ENCODE measurements at regions not wholly inside any gene's neighbourhood (a gene's known extent, or its start where the extent isn't known, plus 50 kb on each side); places are given as distances from the start of the nearest gene placed in this dataset.

GRCh38 chr2:8098476-8099266 lies 583.2 kb upstream of the ID2 start:
- H3K27ac ChIP-seq = no peak overlapping the region
- H3K4me1 ChIP-seq (ENCODE audit: control insufficient read depth in 1 of 2, insufficient read depth in 1 of 2, low read depth in 1 of 2, low read length in 1 of 2) = no peaks in the 10 kb centered on the region
- no peaks in the 10 kb centered on the region for H3K36me3 ChIP-seq
- no peak overlapping the region for H3K4me3 ChIP-seq (ENCODE audit: low read depth in 1 of 2, low read length in 1 of 2)
- no peaks in the 10 kb centered on the region for H3K27me3 ChIP-seq
- TF ChIP-seq, protein P1, sequence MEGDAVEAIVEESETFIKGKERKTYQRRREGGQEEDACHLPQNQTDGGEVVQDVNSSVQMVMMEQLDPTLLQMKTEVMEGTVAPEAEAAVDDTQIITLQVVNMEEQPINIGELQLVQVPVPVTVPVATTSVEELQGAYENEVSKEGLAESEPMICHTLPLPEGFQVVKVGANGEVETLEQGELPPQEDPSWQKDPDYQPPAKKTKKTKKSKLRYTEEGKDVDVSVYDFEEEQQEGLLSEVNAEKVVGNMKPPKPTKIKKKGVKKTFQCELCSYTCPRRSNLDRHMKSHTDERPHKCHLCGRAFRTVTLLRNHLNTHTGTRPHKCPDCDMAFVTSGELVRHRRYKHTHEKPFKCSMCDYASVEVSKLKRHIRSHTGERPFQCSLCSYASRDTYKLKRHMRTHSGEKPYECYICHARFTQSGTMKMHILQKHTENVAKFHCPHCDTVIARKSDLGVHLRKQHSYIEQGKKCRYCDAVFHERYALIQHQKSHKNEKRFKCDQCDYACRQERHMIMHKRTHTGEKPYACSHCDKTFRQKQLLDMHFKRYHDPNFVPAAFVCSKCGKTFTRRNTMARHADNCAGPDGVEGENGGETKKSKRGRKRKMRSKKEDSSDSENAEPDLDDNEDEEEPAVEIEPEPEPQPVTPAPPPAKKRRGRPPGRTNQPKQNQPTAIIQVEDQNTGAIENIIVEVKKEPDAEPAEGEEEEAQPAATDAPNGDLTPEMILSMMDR (IDR thresholded peaks at IDR 0.05) = no peak
- H3K9me3 ChIP-seq = no peaks in the 10 kb centered on the region

DNA sequence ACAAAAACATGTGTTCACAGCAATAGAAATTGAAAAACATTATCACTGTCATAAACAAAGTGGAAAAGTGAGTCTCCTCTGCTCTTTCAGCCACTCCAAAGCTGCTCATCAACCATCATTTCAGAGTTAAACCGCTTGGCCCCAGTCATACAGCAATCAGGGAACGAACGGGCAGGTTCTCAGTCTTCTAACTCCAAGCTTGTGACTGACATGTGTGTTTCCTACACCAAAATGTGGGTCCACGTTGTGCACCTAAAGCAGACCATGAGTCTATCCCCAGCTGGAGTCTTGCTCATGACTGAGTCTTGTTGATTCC lies 582.6 kb upstream of the ID2 start:
- H3K9me3 ChIP-seq = no peaks in the 10 kb centered on the region
- H3K4me1 ChIP-seq (ENCODE audit: control insufficient read depth in 1 of 2, insufficient read depth in 1 of 2, low read depth in 1 of 2, low read length in 1 of 2) = no peaks in the 10 kb centered on the region
- H3K27ac ChIP-seq = no peak overlapping the region
- H3K4me3 ChIP-seq (ENCODE audit: low read depth in 1 of 2, low read length in 1 of 2) = no peak overlapping the region
- no peaks in the 10 kb centered on the region for H3K27me3 ChIP-seq
- TF ChIP-seq, protein P1 (IDR thresholded peaks at IDR 0.05) = no peak
- H3K36me3 ChIP-seq = no peaks in the 10 kb centered on the region

- Histone ChIP-seq H3K36me3 (no peaks in the 10 kb centered on the region), H3K9me3 (no peaks in the 10 kb centered on the region), H3K27ac (no peak overlapping the region), H3K4me1 (ENCODE audit: control insufficient read depth in 1 of 2, insufficient read depth in 1 of 2, low read depth in 1 of 2, low read length in 1 of 2) (no peaks in the 10 kb centered on the region), H3K4me3 (ENCODE audit: low read depth in 1 of 2, low read length in 1 of 2) (no peak overlapping the region), H3K27me3 (no peaks in the 10 kb centered on the region)
- TF ChIP-seq, protein P1 (IDR thresholded peaks at IDR 0.05) = no peak
Observed at GRCh38 chr2:8101614-8102277, 580.1 kb upstream of the ID2 start.

- no peak overlapping the region for H3K27ac ChIP-seq
- H3K9me3 ChIP-seq = no peaks in the 10 kb centered on the region
- H3K27me3 ChIP-seq = no peaks in the 10 kb centered on the region
- no peaks in the 10 kb centered on the region for H3K36me3 ChIP-seq
- peaks cover 1 to 2% of the 10 kb centered on the region in 2 experiments for H3K4me1 ChIP-seq (ENCODE audit: control insufficient read depth in 1 of 2, insufficient read depth in 1 of 2, low read depth in 1 of 2, low read length in 1 of 2)
- TF ChIP-seq, protein P1 (IDR thresholded peaks at IDR 0.05) = no peak
- no peak overlapping the region for H3K4me3 ChIP-seq (ENCODE audit: low read depth in 1 of 2, low read length in 1 of 2)
Observed at GRCh38 chr2:8102470-8102869, 579.4 kb upstream of the ID2 start.

- Histone ChIP-seq H3K4me3 (ENCODE audit: low read depth in 1 of 2, low read length in 1 of 2) (no peak overlapping the region), H3K4me1 (ENCODE audit: control insufficient read depth in 1 of 2, insufficient read depth in 1 of 2, low read depth in 1 of 2, low read length in 1 of 2) (peaks cover 8 to 9% of the 10 kb centered on the region in 2 experiments), H3K36me3 (no peaks in the 10 kb centered on the region), H3K27me3 (no peaks in the 10 kb centered on the region), H3K9me3 (no peaks in the 10 kb centered on the region), H3K27ac (no peak overlapping the region)
- TF ChIP-seq, protein P1 (IDR thresholded peaks at IDR 0.05) = no peak
Observed at GRCh38 chr2:8103085-8103708, 578.7 kb upstream of the ID2 start.
